HEK293 (cell line): ENCODE measurements at regions not wholly inside any gene's neighbourhood (a gene's known extent, or its start where the extent isn't known, plus 50 kb on each side); places are given as distances from the start of the nearest gene placed in this dataset.
A peak's percentile ranks its signal among the peaks of the same experiment; 100 is the strongest.

Experiments
- CTCF ChIA-PET: fragments of 350-600 bp; formaldehyde crosslinking; extraction: SDS; loops from one replicate; lab custom pipeline; 2021; ENCODE audit warnings: antibody characterized with exemption; lab: Yijun Ruan, JAX
- POLR2A ChIA-PET: fragments of 300-600 bp; formaldehyde crosslinking; extraction: SDS; loops from one replicate; lab custom pipeline; 2020; ENCODE audit warnings: antibody characterized with exemption, inconsistent platforms; lab: Yijun Ruan, JAX
- H3K27ac ChIP-seq: fragments of 200-500 bp; sonication (Bioruptor generic); 2 replicates; pipeline ENCODE4 v1.5.1; 2014; ENCODE audit warnings: low read depth, low read length, control low read depth, inconsistent platforms; ENCODE audit errors: extremely low read depth
- H3K36me3 ChIP-seq, 2 experiments: fragments of 200-500 bp in 1 of 2; sonication (Bioruptor generic) in 1 of 2; 1 replicate in 1 of 2; 2 replicates in 1 of 2; pipeline ENCODE4 v1.5.1; 2014 to 2017; ENCODE audit warnings: inconsistent platforms in 2 of 2, low read length in 2 of 2; ENCODE audit not compliant: control insufficient read depth in 2 of 2, insufficient read depth in 1 of 2
- H3K4me1 ChIP-seq: fragments of 200-500 bp; sonication (Bioruptor generic); 2 replicates; pipeline ENCODE4 v1.5.1; 2014; ENCODE audit warnings: mild to moderate bottlenecking, low read length, inconsistent platforms; ENCODE audit not compliant: control insufficient read depth, insufficient read depth
- H3K4me3 ChIP-seq: 2 replicates; pipeline ENCODE4 v1.5.1; 2011; ENCODE audit warnings: low read depth, mild to moderate bottlenecking, control low read depth, low read length, moderate library complexity
- H3K9me3 ChIP-seq: fragments of 200-500 bp; sonication (Bioruptor generic); 2 replicates; pipeline ENCODE4 v1.5.1; 2014; ENCODE audit warnings: low read depth, low read length, inconsistent platforms; ENCODE audit not compliant: control insufficient read depth, insufficient read depth
- ZNF707 ChIP-seq: fragments of 450-650 bp; formaldehyde crosslinking; IDR thresholded peaks from 2 replicates; pipeline ENCODE4 v1.5.1; 2016; ENCODE audit warnings: missing biosample characterization, missing genetic modification characterization
- TF ChIP-seq, protein P1 (sequence below): fragments of 450-650 bp; formaldehyde crosslinking; IDR thresholded peaks from 2 replicates; pipeline ENCODE4 v1.5.1; 2017; ENCODE audit warnings: missing biosample characterization, missing genetic modification characterization

DNA sequence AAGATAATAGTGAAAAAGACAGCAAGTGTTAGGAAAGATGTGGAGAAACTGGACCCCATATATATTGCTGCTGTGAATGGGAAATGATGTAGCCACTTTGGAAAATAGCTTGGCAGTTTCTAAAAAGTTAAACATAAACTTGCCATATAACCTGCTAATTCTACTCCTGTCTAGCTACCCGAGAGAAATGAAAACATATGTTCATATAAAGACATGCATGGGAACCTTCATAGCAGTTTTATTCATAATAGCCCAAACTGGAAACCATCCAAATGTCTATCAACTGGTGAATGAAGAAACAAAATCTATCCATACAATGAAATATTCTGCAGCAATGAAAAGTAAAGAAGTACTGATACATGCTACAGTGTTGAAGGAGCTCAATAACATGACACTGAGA, 50.4 kb upstream of the NABP1 start:
- H3K36me3 ChIP-seq = no peaks in the 10 kb centered on the region
- no peak for TF ChIP-seq ZNF707 (tag by site-specific recombination)
- TF ChIP-seq, protein P1, sequence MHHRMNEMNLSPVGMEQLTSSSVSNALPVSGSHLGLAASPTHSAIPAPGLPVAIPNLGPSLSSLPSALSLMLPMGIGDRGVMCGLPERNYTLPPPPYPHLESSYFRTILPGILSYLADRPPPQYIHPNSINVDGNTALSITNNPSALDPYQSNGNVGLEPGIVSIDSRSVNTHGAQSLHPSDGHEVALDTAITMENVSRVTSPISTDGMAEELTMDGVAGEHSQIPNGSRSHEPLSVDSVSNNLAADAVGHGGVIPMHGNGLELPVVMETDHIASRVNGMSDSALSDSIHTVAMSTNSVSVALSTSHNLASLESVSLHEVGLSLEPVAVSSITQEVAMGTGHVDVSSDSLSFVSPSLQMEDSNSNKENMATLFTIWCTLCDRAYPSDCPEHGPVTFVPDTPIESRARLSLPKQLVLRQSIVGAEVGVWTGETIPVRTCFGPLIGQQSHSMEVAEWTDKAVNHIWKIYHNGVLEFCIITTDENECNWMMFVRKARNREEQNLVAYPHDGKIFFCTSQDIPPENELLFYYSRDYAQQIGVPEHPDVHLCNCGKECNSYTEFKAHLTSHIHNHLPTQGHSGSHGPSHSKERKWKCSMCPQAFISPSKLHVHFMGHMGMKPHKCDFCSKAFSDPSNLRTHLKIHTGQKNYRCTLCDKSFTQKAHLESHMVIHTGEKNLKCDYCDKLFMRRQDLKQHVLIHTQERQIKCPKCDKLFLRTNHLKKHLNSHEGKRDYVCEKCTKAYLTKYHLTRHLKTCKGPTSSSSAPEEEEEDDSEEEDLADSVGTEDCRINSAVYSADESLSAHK (tag by site-specific recombination) = 0 out of 2 replicates have a peak, but pooled peaks have one; percentile 54
- peaks cover 10% of the 10 kb centered on the region for H3K4me1 ChIP-seq
- POLR2A ChIA-PET = interaction anchor here (1.7 kb wide), 1 partner anchor 50 kb away, joined by 8 read pairs; the partner anchor contains the start of gene NABP1
- H3K9me3 ChIP-seq = no peaks in the 10 kb centered on the region
- CTCF ChIA-PET = interaction anchor here (1.5 kb wide), 1 partner anchor 64 kb away, joined by 4 read pairs; no protein-coding TSS in a partner anchor
- H3K27ac ChIP-seq = no peak overlapping the region
- no peak overlapping the region for H3K4me3 ChIP-seq
